Retinal pigment epithelial cell (primary cell): ENCODE measurements at regions not wholly inside any gene's neighbourhood (a gene's known extent, or its start where the extent isn't known, plus 50 kb on each side); places are given as distances from the start of the nearest gene placed in this dataset.
"Not testable (repeated sequence)": the region's sequence is repeated elsewhere in the genome, so short reads cannot be mapped to it uniquely, and the experiment has no call there.

ENCODE experiments used
- DNase-seq: peaks from one replicate; pipeline ENCODE4 v3.0.0-alpha.2; 2010; ENCODE audit warnings: low read depth
- H3K4me3 ChIP-seq: 2 replicates; pipeline ENCODE4 v1.5.1; 2011; ENCODE audit warnings: mild to moderate bottlenecking, low read length, control low read depth, moderate library complexity
- TF ChIP-seq, protein P1 (sequence below): conservative IDR thresholded peaks from 2 replicates; pipeline ENCODE4 v1.5.1; 2011; ENCODE audit warnings: low read depth, low read length, control low read depth, inconsistent platforms

DNA sequence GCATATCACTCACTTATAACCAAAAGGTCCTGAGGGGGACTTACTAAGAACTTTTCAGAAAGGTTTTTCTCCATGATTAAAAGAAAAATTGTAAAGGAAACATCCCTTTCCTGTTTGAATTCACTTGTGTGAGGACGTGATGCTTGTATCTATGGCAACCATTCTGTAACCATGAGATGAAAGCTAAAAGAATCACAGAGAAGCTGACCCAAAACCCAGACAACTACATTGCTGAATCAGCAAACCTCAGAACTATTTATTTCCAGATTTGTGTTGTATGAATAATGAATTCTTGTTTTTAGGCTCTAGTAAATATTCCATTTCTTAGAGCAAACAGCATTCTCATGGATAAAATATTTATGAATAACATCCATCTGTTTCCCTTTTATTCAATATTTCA is 91.2 kb downstream of the RCHY1 start:
- TF ChIP-seq, protein P1, sequence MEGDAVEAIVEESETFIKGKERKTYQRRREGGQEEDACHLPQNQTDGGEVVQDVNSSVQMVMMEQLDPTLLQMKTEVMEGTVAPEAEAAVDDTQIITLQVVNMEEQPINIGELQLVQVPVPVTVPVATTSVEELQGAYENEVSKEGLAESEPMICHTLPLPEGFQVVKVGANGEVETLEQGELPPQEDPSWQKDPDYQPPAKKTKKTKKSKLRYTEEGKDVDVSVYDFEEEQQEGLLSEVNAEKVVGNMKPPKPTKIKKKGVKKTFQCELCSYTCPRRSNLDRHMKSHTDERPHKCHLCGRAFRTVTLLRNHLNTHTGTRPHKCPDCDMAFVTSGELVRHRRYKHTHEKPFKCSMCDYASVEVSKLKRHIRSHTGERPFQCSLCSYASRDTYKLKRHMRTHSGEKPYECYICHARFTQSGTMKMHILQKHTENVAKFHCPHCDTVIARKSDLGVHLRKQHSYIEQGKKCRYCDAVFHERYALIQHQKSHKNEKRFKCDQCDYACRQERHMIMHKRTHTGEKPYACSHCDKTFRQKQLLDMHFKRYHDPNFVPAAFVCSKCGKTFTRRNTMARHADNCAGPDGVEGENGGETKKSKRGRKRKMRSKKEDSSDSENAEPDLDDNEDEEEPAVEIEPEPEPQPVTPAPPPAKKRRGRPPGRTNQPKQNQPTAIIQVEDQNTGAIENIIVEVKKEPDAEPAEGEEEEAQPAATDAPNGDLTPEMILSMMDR, result no peak
- no peak for DNase-seq
- H3K4me3 ChIP-seq, result no peak overlapping the region

DNA sequence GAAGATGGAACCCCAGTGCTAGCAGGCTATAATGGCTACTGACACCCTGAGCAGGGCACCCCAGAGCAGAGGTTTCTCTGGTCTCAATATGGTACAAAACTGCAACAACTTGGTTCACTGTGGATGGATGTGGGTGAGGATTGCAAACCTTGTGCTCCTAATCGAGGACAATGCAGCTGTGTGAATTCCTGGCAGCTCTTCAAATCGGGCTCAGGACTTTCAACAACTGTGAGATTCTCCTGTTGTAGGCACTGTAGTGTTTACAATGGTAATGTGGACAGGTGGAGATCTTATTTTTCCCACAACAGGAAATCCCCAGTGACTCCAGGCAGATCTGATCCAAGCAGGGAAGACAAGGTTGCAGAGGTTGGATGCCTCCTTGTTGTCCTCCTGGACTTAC is 101.5 kb downstream of the RCHY1 start:
- TF ChIP-seq, protein P1, result no peak
- no peak for DNase-seq
- no peak overlapping the region for H3K4me3 ChIP-seq

DNA sequence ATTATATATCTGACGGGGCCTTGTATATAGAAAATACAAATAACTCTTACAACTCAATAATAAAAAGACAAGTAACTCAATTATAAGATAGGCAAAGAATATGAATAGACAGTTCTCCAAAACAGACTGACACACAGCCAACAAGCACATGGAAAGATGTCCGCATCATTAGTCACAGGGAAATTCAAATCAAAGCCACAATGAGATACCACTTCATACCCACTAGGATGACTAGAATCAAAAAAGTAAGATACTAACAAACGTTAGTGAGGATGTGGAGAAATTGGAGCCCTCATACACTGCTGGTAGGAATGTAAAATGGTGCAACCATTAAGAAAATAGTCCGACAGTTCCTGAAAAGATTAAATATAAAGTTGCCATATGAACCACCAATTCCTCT is 115.7 kb downstream of the RCHY1 start:
- no peak for DNase-seq
- TF ChIP-seq, protein P1, result no peak

DNA sequence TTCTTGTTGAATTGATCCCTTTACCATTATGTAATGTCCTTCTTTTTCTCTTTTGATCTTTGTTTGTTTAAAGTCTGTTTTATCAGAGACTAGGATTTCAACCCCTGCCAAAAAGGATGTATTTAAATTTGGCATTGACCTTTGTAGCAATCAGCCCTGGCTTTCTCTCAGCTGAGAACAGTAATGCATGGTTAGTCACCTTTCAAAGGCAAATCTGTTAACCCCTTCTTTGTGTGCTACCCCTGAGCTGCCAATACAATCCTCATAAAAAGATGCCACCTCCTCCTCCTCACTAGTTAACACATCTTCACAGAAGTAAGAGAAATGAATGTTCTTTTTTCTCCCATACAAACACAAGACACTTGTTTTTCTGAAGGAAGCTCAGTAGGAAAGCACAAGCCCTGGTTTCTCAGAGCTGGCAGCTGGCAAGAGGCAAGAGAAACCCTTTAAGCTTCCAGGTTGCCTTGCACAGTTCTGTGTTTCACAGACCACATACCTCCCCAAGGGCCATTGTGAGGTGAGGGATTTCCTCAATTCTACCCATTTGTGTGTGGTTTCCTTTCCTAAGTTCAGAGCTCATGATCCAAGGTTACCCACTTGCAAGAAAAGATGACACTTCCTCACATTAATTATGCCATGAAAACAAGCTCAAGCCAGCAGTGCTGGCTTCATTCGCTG is 122.6 kb downstream of the RCHY1 start:
- no peak for DNase-seq
- TF ChIP-seq, protein P1, result no peak
- no peak overlapping the region for H3K4me3 ChIP-seq

More for the DNA sequence above, 115.7 kb downstream of the RCHY1 start:
- no peak overlapping the region for H3K4me3 ChIP-seq

DNA sequence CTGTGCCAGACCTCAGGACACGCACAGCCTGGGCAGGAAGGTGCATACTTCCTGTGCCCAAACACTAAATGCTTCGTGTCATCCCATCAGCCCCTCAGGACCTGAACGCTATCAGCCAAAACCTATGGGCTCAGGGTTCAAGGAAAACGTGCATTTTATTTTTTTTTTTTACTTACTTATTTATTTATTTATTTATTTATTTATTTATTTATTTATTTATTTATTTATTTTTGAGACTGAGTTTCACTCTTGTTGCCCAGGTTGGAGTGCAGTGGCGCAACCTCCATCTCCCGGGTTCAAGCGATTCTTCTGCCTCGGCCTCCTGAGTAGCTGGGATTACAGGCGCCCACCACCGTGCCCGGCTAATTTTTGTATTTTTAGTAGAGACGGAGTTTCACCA is 127.8 kb downstream of the RCHY1 start:
- not testable (repeated sequence) for H3K4me3 ChIP-seq, DNase-seq

DNA sequence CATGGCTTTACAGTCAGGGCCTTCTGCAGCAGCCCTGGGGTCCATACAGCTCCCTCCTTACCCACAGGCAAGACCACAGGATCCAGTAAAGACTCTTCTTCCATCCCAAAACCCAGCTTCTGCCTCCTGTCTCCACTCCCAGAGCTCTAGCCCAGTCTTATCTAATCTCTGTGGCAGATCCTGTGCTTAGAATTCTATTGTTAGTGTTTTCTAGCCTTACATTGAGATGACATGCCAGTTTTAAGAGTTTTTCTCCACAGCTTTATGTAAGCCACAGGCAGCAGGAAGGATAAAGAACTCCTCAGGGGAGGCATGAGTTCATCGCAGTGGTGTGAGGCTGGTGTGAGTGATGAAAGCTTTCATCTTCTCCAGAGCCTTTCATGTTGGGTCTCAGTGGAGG is 129.1 kb downstream of the RCHY1 start:
- DNase-seq, result no peak
- TF ChIP-seq, protein P1, result no peak

DNA sequence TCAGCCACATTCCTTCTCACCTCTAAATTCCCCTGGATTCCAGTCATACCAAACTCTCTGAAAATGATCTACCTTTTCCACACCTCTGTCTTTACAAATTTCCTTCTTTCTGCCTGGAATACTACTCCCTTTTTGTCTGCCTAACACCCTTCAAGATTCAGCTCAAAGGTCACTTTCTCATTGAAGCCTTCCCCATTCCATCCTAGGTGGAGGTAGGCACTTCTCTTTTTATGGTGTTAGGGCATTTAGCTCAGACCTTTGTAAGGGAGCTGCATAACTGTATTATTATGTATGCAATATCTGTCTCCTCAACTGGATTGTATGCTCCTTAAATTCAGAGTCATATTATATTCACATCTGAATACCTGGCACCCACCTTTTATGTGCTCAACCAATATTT is 137.7 kb downstream of the RCHY1 start:
- no peak overlapping the region for H3K4me3 ChIP-seq
- TF ChIP-seq, protein P1, result no peak
- no peak for DNase-seq

More for the DNA sequence above, 129.1 kb downstream of the RCHY1 start:
- no peak overlapping the region for H3K4me3 ChIP-seq

DNA sequence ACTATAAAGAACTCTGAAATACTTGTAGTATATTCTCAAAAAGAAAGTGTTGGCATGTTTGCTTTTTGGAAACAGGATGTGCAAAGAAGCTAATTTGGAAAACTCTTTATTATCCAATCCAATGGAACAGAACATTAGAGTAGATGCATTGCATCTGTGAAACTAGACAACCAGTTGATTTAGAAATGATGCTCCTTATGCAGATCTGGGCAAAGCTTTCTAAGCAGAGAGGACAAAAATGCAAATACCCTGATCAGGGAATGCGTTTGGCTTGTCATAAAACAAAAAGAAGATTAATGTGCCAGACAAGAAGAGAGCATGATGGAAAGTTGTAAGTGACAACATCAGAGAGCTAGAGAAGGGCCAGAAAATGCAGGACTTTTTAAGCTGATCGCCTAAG is 142.3 kb downstream of the RCHY1 start:
- no peak overlapping the region for H3K4me3 ChIP-seq
- no peak for DNase-seq
- TF ChIP-seq, protein P1, result no peak
